ENCODE measurements at regions not wholly inside any gene's neighbourhood (a gene's known extent, or its start where the extent isn't known, plus 50 kb on each side); places are given as distances from the start of the nearest gene placed in this dataset.

DNA sequence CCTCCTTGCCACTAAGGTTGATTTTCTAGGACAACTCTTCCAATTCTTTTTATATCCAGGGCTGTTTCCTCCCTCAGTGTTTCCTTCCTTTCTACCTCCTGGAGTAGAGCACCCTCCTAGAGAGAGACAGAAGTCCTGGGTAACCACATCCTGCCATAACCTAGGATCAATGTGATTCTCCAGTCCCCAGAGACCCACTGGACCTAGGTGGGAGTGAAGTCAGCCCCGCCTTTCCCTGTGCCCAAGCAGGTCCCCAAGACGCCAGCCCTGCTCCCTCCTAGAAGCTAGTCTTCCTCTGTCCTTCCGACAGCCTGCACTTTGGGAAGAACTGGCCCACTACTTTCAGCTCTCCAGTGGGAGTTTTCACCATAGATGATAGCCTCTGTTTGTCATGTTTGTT is 166.8 kb upstream of the PLEKHG7 start:
- DNase-seq (ENCODE audit: low spot score): no peak

DNA sequence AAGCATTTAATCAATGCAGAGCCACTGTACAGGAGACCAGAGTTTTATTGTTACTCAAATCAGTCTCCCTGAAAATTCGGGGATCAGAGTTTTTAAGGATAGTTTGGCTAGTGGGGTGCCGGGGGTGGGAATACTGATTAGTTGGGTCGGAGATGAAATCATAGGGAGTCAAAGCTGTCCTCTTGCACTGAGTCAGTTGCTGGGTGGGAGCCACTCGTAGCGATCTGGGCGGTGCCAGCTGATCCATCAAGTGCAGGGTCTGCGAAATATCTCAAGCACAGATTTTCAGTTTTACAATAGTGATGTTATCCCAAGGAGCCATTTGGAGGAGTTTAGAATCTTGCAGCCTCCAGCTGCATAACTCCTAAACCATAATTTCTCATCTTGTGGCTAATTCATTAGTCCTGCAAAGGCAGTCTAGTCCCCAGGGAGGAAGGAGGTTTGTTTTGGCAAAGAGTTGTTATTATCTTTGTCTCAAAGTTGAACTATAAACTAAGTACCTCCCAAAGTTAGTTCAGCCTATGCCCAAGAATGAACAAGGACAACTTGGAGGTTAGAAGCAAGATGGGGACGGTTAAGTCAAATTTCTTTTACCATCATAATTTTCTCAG is 169.4 kb upstream of the PLEKHG7 start:
- no peak for DNase-seq (ENCODE audit: low spot score)

DNA sequence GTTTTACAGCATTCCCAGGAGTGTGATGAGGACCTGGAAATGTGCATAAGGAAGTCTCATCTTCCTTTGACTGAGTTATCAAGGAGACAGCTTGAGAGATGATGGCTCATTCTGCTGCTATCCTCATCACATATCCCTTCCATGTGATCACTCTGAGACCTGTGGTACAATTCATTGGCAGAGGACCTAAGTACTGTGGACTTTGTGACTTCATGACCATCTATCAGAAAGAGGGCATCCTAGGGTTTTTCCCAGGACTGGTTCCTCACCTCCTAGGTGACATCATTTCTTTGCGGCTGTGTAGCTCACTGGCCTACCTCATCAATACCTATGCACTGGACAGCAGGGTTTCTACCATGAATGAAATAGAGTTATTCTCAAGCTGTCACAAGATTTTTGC is 172.1 kb upstream of the PLEKHG7 start:
- DNase-seq (ENCODE audit: low spot score): no peak

DNA sequence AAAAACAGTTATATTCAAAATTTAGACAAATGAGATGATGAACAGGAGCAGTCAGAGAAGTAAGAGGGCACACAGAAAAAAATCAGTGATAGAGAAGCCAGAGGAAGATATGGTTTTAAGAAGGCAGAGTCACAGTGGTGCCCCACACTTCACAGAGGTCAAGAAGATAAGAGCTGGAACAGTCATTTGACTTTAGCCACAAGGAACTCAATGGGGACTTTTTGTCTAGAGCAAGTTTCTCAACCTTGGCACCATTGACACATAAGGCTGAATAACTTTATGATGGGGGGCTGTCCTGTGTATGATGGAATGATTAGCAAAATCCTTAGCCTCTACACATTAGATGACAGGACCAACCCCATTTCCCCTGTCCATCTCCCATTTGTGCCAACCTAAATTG is 172.8 kb upstream of the PLEKHG7 start:
- DNase-seq (ENCODE audit: low spot score): no peak

DNA sequence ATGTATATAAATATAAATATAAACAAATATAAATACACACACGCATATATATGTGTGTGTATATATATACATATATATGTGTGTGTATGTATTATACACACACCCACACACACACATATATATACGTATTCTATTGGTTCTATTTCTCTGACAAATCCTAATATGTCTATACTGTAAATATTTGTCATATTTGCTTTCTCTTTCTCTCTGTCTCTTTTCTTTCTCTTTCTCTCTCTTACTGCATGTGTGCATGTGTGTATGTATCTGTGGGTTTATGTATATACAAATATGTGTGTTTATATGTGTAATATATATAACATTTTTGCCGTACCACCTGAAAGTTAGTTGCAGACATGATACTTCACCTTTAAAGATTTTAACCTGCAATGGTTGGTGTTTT is 174.2 kb upstream of the PLEKHG7 start:
- DNase-seq (ENCODE audit: low spot score): no peak

DNA sequence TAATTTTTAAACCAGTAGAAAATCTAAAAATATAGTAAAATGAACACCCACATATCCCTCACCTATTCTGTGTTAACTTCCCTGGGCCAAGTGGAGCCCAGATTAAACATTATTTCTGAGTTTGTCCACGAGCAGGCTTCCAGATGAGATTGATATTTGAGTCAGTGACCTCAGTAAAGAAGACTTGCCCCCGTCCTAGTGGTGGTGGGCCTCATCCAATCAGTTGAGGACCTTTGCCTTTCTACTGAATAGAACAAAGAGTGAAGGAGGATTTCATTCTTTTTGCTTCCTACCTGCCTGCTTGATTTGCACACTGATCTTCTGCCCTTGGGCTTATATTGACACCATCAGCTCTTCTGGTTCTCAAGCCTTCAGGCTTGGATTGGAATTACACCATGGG is 174.7 kb upstream of the PLEKHG7 start:
- no peak for DNase-seq (ENCODE audit: low spot score)

DNA sequence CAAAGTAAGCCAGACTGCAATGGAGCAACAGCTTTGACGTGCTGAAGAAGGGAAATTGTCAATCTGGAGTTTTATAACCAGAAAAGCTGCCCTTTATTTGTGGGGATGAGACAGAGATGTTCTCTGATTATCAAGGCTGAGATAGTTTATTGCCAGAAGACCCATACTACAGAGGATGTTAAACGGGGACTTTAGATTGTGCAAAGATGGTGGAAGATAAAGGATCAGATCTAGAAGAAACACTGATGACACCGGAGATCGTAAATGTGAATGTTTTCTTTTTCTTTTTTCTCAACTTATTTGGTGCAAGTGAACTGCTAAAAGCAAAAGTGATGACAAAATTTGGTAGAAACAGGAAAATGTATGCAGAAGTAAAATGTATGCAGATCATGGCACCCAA is 178.3 kb upstream of the PLEKHG7 start:
- DNase-seq (ENCODE audit: low spot score): no peak

DNA sequence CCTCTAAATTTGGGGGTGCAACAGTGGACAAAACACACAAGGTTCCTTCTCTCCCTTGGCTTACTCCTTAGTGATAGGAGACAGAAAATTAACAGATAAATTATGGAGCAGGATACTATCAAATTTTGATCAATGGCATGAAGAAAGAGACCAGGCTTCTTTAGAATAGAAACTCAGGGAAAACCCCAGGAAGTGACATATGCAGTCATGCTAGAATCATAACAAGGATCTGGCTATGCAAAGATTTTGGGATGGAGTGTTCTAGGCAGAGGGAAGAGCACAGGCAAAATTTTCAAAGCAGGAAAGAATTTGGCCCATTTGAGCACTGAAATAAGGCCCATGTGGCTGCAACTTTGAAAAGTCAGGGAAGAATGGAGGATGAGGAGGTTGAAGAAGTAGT is 182.3 kb upstream of the PLEKHG7 start:
- no peak for DNase-seq (ENCODE audit: low spot score)

DNA sequence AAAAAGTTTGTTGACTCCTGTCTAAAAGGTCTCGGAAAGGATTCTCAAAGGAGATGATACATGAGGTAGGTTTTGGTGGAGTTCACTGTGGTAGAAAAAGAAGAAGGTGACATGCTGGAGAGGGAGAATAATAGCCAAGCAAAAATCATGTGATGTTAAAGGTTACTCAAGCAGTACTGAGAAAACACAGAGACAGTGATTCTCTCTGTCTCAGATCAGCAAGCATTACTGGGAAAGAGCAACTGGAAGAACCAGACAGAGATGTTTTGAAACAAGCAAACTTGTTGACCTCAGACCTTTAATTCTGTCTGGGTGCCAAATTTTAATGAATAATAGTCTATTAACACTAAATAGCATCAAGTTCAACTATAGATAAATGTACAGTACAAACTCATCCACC is 183.5 kb upstream of the PLEKHG7 start:
- no peak for DNase-seq (ENCODE audit: low spot score)

DNA sequence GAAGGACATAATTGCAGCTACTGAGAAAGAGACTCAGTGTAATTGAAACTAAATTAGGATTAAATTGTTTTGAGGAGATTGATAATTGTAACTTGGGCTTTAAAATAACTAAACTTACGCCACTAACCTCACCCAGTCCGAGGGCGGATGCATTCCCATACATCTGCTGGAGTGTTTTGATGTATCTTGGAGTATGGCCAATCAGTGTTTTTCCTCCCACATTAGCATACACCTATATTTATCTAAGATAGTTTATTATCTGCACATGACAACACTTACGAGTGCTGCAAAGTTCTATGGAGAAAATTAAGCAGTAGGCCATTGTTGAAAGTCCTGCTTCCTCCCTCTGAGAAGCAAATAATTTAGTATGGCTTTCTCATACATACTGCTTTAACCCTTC is 184.7 kb upstream of the PLEKHG7 start:
- DNase-seq (ENCODE audit: low spot score): no peak

DNA sequence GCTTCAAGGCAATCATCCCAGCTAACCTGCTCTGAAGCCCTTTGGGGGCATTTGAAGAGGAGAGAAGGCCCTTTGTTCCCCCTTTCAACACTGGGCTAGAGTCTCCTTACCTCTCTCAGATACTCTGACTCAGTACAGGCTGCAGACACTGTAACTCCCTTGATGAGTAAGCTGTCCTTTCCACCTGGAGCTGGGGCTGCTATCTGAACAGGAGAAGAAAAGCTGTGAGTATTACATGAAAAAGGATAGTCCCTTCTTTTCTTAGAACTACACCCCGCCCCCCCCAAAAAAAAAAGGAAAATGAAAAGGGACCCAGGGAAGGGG is 186.6 kb upstream of the PLEKHG7 start:
- peak; percentile 25 for DNase-seq (ENCODE audit: low spot score)

DNA sequence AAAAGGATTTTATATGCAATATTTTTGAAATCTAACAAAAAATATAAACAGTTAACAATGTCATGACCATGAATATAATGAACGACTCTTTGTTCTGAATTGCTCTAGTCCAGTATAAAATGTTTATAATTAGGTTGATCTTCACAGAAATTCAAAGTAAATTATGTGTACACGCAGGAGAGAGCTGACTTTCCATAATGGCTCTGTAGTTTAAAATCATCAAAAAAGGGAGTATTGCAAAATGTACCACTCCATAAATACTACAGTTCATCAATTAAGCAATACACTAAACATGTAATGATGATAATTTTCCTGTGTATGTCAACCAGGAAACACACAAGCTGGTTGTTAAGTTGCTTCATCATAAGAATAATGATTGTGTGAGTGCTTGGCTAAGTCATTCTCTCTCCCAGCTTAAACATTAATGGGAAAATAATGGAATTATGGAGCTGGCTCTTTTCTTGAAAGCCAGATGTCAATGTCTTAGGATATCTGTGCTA is 189.5 kb upstream of the PLEKHG7 start:
- no peak for DNase-seq (ENCODE audit: low spot score)

DNA sequence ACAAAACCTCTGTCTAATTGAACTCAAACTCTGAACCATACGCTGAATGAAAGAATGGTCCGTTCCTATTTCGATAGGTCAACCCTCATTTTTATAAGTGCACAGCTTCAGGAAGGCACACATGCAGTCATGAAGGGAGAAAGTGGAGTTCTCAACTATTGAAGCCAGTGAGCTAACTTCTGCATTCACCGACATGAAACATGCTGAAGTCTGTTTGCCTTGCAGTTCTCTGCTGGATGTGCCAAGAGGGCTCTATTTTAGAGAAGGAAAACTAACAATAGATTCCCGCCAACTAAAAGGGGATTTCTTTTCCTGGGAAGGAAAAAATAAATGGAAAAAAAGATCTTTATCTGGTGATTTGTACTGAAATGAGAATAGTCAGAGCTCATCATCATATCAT is 191.0 kb upstream of the PLEKHG7 start:
- no peak for DNase-seq (ENCODE audit: low spot score)

DNA sequence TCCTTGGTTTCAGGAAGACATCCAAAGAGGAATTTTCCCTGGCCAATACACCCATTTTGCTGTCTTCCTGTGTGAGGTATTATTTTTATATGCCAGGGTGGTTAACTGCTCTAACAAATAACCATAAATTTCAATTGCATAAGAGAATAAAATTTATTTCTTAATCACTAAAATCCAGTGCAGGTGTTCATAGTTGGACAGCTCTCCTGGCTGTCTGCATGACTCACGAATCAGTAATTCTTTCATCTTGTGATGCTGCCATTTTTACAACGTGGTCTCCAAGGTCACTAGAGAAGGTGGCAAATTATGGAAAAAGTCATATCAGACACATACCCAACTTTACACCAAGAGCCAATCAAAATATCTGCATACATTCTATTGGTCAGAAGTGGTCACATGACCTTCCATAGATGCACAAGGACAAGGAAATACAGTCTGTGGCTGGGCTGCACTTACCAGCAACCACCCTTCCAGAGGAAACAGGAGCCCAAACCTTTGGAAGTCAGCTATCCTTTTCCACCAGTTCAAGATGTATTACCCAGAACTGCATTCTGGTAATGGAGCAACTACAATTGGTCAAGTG is 193.5 kb upstream of the PLEKHG7 start:
- DNase-seq (ENCODE audit: low spot score): no peak

DNA sequence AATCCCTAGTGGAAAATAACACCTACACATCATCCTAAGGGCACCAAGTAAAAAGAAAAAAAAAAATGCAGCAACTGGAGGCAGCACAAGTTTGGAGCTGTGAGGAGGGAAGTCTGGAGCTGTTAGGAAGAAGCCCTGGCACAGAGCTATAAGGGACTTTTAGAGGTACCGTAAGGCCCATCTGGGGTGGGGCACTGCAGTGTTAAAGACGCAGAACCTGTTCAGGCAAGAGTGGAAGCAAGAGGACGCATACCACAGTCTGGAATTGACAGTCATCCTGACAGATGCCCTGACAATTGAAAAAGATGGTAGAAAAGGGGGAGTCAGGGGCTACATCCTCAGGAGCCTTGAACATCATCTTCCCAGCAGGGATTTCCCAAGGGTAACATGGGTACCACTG is 195.9 kb upstream of the PLEKHG7 start:
- no peak for DNase-seq (ENCODE audit: low spot score)

DNA sequence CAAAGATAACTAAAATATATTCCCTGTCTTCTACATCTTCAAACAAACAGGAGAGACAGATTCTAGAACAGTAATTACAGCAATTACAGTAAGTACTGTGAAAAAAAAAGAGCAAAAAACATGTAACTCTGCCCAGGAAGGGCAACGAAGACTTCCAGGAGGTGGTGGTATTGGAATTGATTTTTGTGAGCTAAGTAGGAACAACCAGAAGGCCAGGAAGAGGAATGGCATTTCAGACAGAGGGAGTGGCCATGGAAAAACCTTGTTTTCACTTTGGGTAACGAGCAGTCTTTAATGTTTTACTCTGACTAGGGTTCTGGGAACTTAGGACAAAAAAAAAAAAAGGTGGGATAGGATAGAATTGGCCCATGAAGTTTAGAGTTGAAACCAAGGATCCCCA is 196.3 kb upstream of the PLEKHG7 start:
- DNase-seq (ENCODE audit: low spot score): no peak

DNA sequence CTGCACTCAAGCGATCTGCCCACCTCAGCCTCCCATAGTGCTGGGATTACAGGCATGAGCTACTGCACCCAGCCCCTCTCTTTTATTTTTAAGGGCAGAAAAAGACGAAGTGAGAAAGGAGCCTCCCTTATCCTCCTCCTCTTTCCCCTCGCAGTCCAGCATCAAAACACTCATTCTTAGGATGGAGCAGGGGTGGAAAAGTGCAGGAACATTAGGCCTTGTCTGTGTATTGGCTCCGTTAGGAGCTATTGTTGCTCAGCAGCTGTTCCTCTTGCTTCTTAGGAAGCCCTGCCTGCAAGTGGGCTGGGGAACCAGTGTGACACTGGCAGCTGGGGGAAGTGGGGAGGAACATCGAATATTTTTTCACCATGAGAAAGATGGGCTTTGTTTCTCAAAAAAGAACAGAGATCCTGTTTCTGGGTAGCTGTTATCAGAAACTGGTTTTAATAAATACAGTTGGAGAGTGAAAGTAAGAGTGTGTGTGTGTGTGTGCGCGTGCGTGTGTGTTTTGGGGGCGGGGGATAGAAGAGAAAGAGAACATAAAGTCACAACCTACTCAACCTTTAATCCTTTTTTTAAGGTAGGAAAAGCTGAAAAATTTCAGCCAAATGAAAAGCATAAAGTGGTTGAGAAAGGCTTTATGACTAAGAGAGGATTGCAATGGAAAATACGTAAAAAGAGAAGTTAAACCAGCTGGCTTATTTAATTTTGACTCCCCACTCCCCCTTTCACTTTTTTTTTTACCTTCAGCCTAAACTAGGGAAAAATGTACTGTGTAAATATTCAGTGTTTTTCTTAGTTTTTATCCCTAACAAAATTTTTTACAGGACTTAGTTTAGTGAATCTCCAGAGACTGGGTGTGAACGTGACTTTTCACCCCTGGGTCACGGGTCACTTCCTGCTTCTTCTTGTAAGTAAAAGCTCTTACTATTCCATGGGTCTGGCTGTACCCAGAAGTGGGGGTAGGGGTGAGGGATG is 197.2 kb upstream of the PLEKHG7 start:
- DNase-seq (ENCODE audit: low spot score): peak; percentile 67

DNA sequence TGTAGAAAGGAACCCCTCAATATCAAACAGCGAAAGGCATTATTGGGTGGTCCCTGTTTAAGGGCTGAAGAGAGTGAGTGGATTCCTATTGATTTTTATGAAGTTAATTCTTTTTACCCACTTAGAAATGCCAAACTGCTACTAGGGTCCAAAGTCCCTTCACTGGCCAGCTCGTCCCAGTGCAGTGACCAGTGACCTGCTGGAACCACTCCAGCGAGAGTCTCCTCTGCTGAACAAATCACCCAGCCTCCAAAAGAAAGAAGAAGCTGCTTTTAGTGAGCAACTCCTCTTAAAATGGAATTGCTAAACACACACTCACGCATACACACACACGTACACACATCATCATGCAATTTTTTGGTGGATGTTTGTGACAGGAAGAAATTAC is 198.2 kb upstream of the PLEKHG7 start:
- DNase-seq (ENCODE audit: low spot score): no peak

DNA sequence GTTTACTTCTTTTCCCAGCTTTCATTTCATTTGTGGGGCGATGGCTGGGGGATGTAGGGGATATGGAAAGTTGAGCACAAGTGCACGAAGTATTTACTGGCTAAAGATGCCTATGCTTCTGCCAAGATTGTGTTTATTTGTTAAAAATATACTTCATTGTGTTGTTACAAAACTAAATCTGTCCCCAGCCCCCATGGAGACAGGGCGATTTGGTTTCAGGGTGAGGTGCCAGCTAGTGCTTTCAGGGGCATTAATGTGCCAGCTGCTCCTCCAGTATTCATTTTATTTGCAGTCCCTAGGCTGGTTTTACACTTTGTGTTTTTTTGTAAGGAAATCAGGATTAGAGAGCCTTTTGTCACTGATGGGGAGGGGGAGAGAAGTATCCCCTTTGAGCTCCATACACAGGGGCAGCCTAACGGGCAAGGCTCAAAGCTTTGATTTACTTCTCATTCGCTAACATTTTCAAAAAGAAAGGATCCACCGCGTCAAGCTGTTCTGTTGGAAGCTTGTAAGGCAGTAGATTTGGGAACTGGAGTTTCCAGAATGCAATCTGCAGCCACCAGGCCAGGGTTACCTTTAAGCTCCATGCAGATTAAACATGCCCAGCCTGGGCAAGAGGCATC is 198.7 kb upstream of the PLEKHG7 start:
- no peak for DNase-seq (ENCODE audit: low spot score)

DNA sequence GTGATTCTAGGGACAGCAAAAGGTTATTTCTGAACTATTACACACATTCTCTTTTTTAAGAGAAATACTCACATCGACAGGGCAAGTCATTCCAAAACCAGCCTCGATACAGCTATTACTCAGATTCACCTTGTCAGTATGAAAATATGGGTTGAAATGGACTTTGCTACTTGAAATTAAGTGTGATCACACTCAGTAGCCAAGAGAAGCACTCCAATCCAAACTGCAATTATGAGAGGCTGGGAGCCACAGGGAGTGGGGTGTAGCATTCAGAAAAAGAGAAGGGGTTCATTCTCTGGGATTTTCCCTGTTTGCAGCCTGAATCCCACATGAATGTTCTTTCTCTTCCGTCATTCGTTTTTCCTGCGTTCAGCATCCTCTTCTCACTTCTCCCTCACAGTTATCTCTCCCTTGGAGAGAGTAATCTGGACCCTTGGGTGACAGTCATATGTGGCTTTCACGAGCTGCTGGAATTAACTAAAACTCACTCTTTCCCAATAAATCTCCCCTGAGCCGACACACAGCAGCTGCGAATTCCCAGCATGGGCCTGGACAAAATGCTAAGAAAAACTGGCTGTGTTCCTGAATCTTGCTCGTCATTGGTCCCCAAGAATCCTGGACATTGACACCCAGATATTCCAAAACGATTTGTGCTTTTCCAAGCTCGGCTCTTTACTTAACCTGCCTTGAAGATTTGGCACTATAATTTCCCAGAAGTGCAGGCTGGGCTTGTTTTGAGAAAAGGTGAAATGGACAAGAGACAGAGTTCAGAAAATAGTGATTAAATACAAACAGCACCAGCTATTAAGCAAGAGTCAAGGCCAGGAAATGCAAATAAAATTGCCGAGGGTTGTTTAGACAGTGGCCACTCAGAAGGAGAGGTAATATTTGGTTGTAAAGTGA is 199.5 kb upstream of the PLEKHG7 start:
- no peak for DNase-seq (ENCODE audit: low spot score)

DNA sequence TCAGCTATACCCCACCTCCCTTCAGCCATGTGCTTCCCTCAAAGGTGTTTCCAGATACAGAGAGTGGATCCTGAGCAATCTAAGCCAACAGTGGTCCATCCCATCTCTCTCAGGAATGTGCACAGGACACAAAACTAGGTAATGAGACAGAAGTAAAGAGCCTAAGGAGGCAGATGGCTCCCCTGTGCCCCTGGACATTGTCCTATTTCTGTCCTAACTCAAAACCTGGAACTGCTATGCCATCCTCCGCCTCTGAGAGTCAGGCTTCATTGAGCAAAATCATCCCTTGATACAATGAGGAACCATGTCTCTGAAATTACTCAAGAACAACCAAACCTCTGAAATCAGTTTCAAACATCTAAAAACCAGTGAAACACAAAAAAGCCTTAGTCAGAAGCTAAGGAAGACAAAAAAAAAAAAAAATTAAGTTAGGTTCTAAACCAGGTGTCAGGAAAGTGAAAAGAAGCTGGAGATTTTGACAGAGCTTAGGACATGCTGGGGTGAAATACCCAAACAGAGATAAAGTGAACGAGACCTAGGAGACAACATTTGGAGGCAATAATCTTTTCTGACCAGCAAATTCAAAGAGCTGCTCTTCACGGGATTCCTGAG is 200.3 kb upstream of the PLEKHG7 start:
- no peak for DNase-seq (ENCODE audit: low spot score)
